GM06990 (cell line): ENCODE measurements at regions not wholly inside any gene's neighbourhood (a gene's known extent, or its start where the extent isn't known, plus 50 kb on each side); places are given as distances from the start of the nearest gene placed in this dataset.

Experiments used
- DNase-seq: peaks from one replicate; pipeline ENCODE4 v3.0.0-alpha.2; 2011; ENCODE audit not compliant: insufficient read length; ENCODE audit errors: extremely low read depth
- H3K27me3 ChIP-seq: replicated peaks from 2 replicates; pipeline ENCODE4 v1.6.0; 2011; ENCODE audit warnings: low read length; ENCODE audit not compliant: control insufficient read depth, insufficient read depth
- H3K36me3 ChIP-seq: 2 replicates; pipeline ENCODE4 v1.5.1; 2011; ENCODE audit warnings: low read length; ENCODE audit not compliant: control insufficient read depth, insufficient read depth
- H3K4me3 ChIP-seq: replicated peaks from 2 replicates; pipeline ENCODE4 v1.5.1; 2011; ENCODE audit warnings: low read depth, mild to moderate bottlenecking, control low read depth, low read length
- CTCF ChIP-seq: IDR thresholded peaks from 2 replicates; pipeline ENCODE4 v1.5.1; 2011; ENCODE audit warnings: low read length, control low read depth, mild to moderate bottlenecking, inconsistent platforms; ENCODE audit not compliant: insufficient read depth, poor library complexity, severe bottlenecking

- no peak for TF ChIP-seq CTCF
- Histone ChIP-seq H3K36me3 (no peaks in the 10 kb centered on the region), H3K27me3 (no peaks in the 10 kb centered on the region), H3K4me3 (no peak overlapping the region)
- DNase-seq = no peak
Observed at GRCh38 chr6:14987490-14987889, 258.4 kb upstream of the JARID2 start.

GRCh38 chr6:14992382-14992781 is 253.5 kb upstream of the JARID2 start:
- no peak for TF ChIP-seq CTCF
- no peak for DNase-seq
- no peaks in the 10 kb centered on the region for H3K27me3 ChIP-seq
- no peaks in the 10 kb centered on the region for H3K36me3 ChIP-seq
- no peak overlapping the region for H3K4me3 ChIP-seq

GRCh38 chr6:14995208-14995607 is 250.7 kb upstream of the JARID2 start:
- no peak for TF ChIP-seq CTCF
- DNase-seq = no peak
- Histone ChIP-seq H3K36me3 (no peaks in the 10 kb centered on the region), H3K4me3 (no peak overlapping the region), H3K27me3 (no peaks in the 10 kb centered on the region)

DNA sequence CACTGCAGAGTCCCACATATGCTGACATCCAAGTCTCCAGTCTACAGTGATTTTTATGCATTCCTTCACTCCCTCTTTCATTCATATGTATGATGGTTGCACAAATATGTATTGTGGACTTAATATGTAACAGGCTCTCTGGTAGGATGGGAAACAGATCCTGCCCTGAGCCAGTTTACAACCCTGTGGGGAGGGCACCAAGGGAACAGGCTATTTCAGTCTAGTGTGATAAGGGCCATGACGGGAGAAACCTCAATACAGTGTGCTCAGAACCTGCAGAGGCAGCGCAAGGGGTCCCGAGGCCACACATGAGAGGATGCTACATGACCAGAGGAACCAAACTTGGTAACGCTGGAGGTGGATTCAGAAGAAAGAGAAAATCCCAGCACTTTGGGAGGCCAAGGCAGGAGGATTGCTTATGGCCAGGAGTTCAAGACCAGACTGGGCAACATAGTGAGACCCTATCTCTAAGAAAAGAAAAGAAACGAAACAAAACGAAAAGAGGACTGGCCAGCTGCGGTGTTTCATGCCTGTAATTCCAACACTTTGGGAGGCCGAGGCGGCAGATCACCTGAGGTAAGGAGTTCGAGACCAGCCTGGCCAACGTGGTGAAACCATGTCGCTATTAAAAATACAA is 249.8 kb upstream of the JARID2 start:
- no peak overlapping the region for H3K4me3 ChIP-seq
- H3K27me3 ChIP-seq = no peaks in the 10 kb centered on the region
- no peak for DNase-seq
- no peak for TF ChIP-seq CTCF
- H3K36me3 ChIP-seq = no peaks in the 10 kb centered on the region

DNA sequence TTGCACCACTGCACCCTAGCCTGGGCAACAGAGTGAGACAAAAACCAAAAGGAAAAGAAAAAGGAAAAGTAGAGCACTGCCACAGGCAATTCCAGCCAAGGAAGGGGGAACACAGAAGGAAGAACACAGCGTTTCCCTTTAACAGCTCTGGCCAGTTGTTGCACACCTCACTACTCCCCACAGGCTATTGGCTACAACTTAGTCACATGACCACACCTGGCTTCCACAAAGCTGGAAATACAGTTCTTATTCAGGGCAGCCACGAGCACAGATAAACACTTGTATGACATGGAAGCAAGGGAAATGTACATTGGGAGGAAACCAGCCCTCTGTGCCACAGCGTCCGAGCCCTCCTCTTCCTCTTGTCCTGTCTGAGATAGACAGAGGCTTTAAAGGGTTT is 249.0 kb upstream of the JARID2 start:
- Histone ChIP-seq H3K36me3 (no peaks in the 10 kb centered on the region), H3K4me3 (no peak overlapping the region), H3K27me3 (no peaks in the 10 kb centered on the region)
- DNase-seq = no peak
- TF ChIP-seq CTCF = no peak

DNA sequence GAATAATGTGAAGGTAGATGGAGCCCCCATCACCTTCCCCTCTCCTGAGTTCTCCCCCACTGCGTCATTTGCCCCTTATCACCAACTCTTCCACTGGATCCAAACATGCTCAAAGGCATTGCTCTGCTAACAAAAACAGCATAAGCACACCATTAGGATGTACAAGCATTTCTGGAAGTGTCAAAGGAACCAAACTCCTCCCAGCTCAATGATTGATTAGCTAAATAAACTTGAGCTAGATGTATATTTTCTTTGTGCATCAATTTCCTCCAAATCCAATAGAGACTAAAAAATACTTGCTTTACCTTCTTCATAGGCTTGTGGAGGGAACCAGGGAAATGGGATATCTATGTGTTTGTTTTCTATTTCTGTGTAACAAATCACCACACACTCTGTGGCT is 248.4 kb upstream of the JARID2 start:
- Histone ChIP-seq H3K27me3 (no peaks in the 10 kb centered on the region), H3K36me3 (no peaks in the 10 kb centered on the region), H3K4me3 (no peak overlapping the region)
- no peak for DNase-seq
- TF ChIP-seq CTCF = no peak
